Thymus (tissue), 11 donors: ENCODE measurements at regions not wholly inside any gene's neighbourhood (a gene's known extent, or its start where the extent isn't known, plus 50 kb on each side); places are given as distances from the start of the nearest gene placed in this dataset.
"Not testable (repeated sequence)": the region's sequence is repeated elsewhere in the genome, so short reads cannot be mapped to it uniquely, and the experiment has no call there.

Experiments used
- DNase-seq, 9 donors: peaks; one replicate each; pipeline ENCODE4 v3.0.0-alpha.2; 2013; ENCODE audit warnings: low spot score in 9 of 9, low read depth in 6 of 9, missing footprints in 1 of 9
- H3K27ac ChIP-seq, 2 donors: one replicate each; pipeline ENCODE4 v1.5.1; 2013; ENCODE audit warnings: control low read depth in 1 of 2, low read depth in 1 of 2, low read length in 1 of 2, mild to moderate bottlenecking in 1 of 2, moderate library complexity in 1 of 2
- H3K27me3 ChIP-seq, 2 donors: one replicate each; pipeline ENCODE4 v1.5.1; 2013; ENCODE audit warnings: low read length in 1 of 2; ENCODE audit not compliant: control insufficient read depth in 2 of 2, insufficient read depth in 1 of 2
- H3K36me3 ChIP-seq, 2 donors: one replicate each; pipeline ENCODE4 v1.5.1; 2013; ENCODE audit warnings: low read length in 1 of 2, mild to moderate bottlenecking in 1 of 2, moderate library complexity in 1 of 2; ENCODE audit not compliant: control insufficient read depth in 2 of 2, insufficient read depth in 2 of 2
- H3K4me1 ChIP-seq, 2 donors: one replicate each; pipeline ENCODE4 v1.5.1; 2013; ENCODE audit warnings: low read length in 2 of 2; ENCODE audit not compliant: control insufficient read depth in 2 of 2, insufficient read depth in 2 of 2
- H3K4me3 ChIP-seq, 2 donors: one replicate each; pipeline ENCODE4 v1.5.1; 2013; ENCODE audit warnings: low read length in 2 of 2, control low read depth in 1 of 2, mild to moderate bottlenecking in 1 of 2
- H3K9me3 ChIP-seq, 2 donors: one replicate each; pipeline ENCODE4 v1.5.1; 2013; ENCODE audit warnings: low read length in 1 of 2, mild to moderate bottlenecking in 1 of 2; ENCODE audit not compliant: control insufficient read depth in 2 of 2, insufficient read depth in 1 of 2
- whole genome bisulfite sequencing: extraction: QIAGEN DNeasy Blood & Tissue Kit; methylation state at CpG from one replicate; pipeline ENCODE4 v1.1.7; 2013; 5-methylcytosine and 5-hydroxymethylcytosine counted together
- donor health status: healthy.

DNA sequence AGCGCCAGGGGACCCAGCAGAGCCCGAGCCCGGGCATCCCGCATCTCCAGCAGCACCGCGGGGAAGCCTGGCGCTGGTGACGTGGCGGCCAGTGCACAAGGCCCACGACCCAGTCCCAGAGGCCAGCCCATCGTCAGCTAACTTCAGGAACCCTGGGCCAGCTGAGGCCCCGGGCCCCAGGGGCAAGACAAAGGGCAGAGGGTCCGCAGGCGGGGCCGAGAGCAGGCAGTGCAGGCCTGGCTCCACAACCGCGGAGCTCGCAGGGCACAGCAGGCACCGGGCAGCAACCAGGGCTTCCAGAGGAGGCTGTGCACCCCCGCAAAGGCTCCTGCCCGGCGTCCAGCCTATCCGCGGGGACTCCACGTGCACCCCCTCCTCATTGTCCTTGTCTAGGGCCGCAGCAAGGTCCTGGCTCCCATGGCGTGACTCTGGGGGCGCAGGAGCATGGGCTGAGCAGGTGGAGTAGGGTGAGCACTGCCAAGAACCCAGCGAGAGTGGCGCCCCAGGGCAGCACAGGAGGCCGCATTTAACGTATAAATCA, 352.5 kb downstream of the KCNJ18 start:
- H3K4me3 ChIP-seq, DNase-seq, H3K36me3 ChIP-seq, H3K27me3 ChIP-seq, H3K4me1 ChIP-seq, H3K9me3 ChIP-seq, H3K27ac ChIP-seq: not testable (repeated sequence)
- 80% methylated on average over 32 of the region's 32 CpGs for WGBS

GRCh38 chr17:22047521-22047920, 355.2 kb downstream of the KCNJ18 start:
- DNase-seq, H3K4me3 ChIP-seq, H3K27me3 ChIP-seq, H3K36me3 ChIP-seq, H3K4me1 ChIP-seq, H3K9me3 ChIP-seq, H3K27ac ChIP-seq: not testable (repeated sequence)
- WGBS, result 81% methylated on average over 6 of the region's 6 CpGs

GRCh38 chr17:22048226-22048625, 355.9 kb downstream of the KCNJ18 start:
- not testable (repeated sequence) for H3K36me3 ChIP-seq, H3K27me3 ChIP-seq, H3K4me3 ChIP-seq, H3K27ac ChIP-seq, DNase-seq, H3K4me1 ChIP-seq, H3K9me3 ChIP-seq
- 77% methylated on average over 5 of the region's 5 CpGs for WGBS

DNA sequence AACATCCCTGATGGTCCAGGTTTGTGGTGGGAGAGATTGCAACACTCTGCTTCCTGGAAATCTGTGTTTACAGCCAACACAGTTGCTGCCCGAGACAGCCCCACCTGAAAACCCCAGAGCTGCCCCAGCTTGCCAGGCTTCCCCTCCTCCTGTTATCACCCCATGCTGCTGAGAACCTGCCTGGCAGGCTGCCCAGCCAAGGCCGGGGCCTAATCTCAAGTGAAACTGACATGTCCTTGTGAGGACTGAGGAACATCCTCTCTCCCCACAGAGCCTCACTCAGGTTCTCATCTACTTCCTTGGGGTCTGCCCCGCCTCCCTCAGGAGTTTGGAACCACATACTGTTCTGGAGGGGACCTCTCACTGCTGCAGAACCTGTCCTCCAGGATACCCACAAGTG, 358.4 kb downstream of the KCNJ18 start:
- H3K9me3 ChIP-seq, H3K4me1 ChIP-seq, H3K4me3 ChIP-seq, H3K27me3 ChIP-seq, H3K36me3 ChIP-seq, DNase-seq, H3K27ac ChIP-seq: not testable (repeated sequence)
- WGBS, result 40% methylated on average over 3 of the region's 3 CpGs

DNA sequence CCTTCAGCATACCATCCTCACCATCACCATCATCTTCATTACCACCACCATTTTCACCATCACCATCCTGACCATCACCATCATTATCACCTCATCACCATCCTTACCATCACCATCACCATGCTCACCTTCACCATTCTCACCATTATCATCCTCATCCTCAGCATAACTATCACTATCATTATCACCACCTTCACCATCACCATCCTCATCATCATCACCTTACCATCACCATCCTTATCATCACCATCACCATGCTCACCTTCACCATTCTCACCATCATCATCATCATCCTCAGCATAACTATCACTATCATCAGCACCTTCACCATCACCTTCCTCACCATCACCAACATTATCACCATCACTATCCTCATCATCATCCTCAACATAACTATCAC, 360.4 kb downstream of the KCNJ18 start:
- H3K9me3 ChIP-seq, H3K27ac ChIP-seq, H3K4me3 ChIP-seq, H3K27me3 ChIP-seq, DNase-seq, H3K36me3 ChIP-seq, H3K4me1 ChIP-seq: not testable (repeated sequence)

DNA sequence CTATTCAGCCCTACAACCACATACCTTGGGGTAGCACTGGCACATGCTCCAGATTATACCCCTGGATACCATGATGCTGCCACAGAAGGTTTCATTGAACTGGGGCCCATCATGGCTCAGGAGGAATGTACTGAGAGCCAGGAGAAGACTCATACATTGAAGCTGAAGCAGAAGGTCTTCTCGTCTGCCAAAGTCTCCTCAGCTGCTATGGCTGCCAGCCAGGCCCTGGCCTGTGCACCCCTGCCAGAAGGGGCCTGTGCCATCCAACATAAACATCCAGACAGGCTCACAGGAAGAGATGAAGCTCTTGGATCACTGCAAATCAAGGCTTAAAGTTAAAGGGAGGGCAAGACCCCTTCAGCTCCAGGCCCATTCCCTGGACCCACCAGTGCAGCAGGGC, 364.2 kb downstream of the KCNJ18 start:
- H3K36me3 ChIP-seq, H3K4me1 ChIP-seq, H3K9me3 ChIP-seq, DNase-seq, H3K27ac ChIP-seq, H3K27me3 ChIP-seq, H3K4me3 ChIP-seq: not testable (repeated sequence)
- 72% methylated on average over 1 of the region's 1 CpG for WGBS

DNA sequence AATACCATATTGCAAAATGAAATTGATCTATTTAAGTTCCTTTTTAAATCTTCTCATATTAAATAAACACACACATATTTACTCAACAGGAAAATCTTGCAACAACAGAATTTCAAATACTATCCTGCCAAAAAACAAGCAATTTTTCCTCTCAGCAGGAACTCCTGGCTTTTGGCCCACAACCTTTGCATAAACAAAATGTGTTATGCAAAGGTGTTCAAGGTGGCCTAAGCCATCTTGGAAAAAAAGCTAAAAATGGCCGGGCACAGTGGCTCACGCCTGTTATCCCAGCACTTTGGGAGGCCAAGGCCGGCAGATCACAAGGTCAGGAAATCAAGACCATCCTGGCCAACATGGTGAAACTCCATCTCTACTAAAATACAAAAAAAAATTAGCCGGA, 383.6 kb downstream of the KCNJ18 start:
- H3K4me1 ChIP-seq, H3K4me3 ChIP-seq, H3K27ac ChIP-seq, H3K9me3 ChIP-seq, H3K27me3 ChIP-seq, DNase-seq, H3K36me3 ChIP-seq: not testable (repeated sequence)
- 97% methylated on average over 4 of the region's 4 CpGs for WGBS

- 83% methylated on average over 12 of the region's 12 CpGs for WGBS
- H3K27me3 ChIP-seq, H3K36me3 ChIP-seq, H3K27ac ChIP-seq, H3K9me3 ChIP-seq, H3K4me1 ChIP-seq, DNase-seq, H3K4me3 ChIP-seq: not testable (repeated sequence)
Measured at GRCh38 chr17:22088589-22088988, 396.3 kb downstream of the KCNJ18 start.

DNA sequence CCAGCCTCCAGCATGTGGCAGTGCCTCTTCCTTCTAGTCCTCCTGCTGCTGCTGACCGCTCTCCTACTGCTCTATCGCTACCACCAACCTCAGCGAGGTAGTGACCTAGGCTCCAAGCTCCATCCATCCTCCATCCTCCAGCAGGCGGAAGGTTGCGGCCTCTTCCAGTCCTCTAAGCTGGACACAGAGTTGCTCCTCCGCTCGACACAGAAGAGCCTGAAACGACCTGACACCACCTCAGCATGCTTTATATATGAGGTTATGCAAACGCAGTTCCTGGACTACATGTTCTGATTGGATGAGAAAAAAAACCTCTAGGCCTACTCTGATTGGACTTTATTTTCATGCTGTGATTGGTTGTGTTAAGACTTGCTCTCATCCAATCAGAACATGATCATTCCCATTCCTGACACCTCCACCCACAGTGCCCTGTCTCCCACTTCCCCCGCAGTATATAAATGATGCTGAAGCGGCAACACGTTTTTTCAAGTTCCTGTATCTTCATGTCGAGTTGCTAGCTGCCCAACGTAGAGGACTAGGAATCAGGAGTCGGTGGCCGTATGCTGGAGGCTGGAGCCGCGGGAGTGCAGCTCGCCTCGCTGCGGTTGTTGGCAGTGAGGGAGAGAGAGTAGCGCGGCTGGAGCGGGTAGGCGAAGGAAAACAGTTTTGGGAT, 398.1 kb downstream of the KCNJ18 start:
- 94% methylated on average over 25 of the region's 25 CpGs for WGBS
- H3K4me1 ChIP-seq, result no peaks in the 10 kb centered on the region
- no peak for DNase-seq
- no peaks in the 10 kb centered on the region for H3K36me3 ChIP-seq
- no peaks in the 10 kb centered on the region for H3K27me3 ChIP-seq
- H3K9me3 ChIP-seq, result peaks cover 0 to 4% of the 10 kb centered on the region in 2 donors
- H3K27ac ChIP-seq, result no peak overlapping the region
- H3K4me3 ChIP-seq, result no peak overlapping the region
